Stimulated activated CD4-positive, alpha-beta T cell treated with anti-CD3 and anti-CD28 coated beads, TNF-alpha, amount 100 ng/mL, for 24 hours (primary cell): ENCODE measurements at regions not wholly inside any gene's neighbourhood (a gene's known extent, or its start where the extent isn't known, plus 50 kb on each side); places are given as distances from the start of the nearest gene placed in this dataset.
"Not testable (repeated sequence)": the region's sequence is repeated elsewhere in the genome, so short reads cannot be mapped to it uniquely, and the experiment has no call there.

Experiments used
- DNase-seq, 3 experiments: peaks; one replicate each; pipeline ENCODE4 v3.0.0-alpha.2; 2020; ENCODE audit warnings: low read depth in 3 of 3

GRCh38 chr3:95627697-95628096 is 1186.7 kb upstream of the EPHA6 start:
- no peak for DNase-seq

GRCh38 chr3:95629802-95630201 is 1184.6 kb upstream of the EPHA6 start:
- no peak for DNase-seq

DNA sequence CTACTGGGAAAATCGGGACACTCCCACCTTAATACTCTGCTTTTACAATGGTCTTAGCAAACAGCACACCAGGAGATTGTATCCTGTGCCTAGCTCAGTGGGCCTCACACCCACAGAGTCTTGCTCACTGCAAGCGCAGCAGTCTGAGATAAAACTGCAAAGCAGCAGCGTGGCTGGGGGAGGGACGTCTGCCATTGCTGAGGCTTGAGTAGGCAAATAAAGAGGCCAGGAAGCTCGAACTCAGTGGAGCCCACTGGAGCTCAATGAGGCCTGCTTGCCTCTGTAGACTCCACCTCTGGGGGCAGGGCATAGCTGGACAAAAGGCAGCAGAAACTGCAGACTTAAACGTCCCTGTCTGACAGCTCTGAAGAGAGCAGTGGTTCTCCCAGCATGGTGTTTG is 1169.1 kb upstream of the EPHA6 start:
- DNase-seq: no peak

- DNase-seq: no peak
These were observed 1159.6 kb upstream of the EPHA6 start for GRCh38 chr3:95654570-95655362.

GRCh38 chr3:95655363-95655986 is 1158.9 kb upstream of the EPHA6 start:
- DNase-seq: no peak

- no peak for DNase-seq
These were observed 1143.6 kb upstream of the EPHA6 start for GRCh38 chr3:95670765-95671164.

- no peak for DNase-seq
These were observed 1141.2 kb upstream of the EPHA6 start for GRCh38 chr3:95673215-95673614.

DNA sequence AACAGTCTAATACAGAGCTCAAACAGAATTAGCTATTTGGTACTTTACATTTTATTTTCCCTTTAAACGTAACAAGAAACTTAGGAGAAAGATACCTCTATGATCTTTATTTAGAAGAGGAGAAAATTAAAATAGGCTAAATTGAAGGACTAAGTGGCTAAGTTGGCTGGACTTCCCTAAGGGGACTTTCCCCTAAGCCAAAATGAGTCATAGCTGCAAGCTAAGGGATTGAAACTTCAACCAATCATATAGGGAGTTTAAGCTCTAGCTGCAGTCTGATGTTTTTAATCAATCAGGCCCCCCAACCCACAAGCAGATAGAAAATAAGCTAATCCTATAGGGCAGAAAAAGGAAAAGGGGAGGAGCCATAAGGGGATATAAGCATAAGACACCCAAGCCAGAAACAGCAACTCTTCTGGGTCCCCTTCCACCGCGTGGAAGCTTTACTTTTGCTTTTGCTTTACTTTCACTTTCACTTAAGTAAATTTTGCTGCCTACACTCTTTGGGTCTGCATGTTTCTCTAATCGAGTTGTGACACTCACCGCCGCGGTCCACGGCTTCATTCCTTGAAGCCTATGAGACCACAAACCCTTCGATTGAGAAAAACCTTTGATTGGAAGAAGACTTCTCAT is 1108.5 kb upstream of the EPHA6 start:
- DNase-seq: peak in 1 of 3 experiments; percentile 0

- no peak for DNase-seq
These were observed 1107.1 kb upstream of the EPHA6 start for GRCh38 chr3:95707268-95707667.

- DNase-seq: no peak
These were observed 1103.7 kb upstream of the EPHA6 start for GRCh38 chr3:95710684-95711083.

GRCh38 chr3:95711789-95712188 is 1102.6 kb upstream of the EPHA6 start:
- no peak for DNase-seq

GRCh38 chr3:95715128-95715527 is 1099.3 kb upstream of the EPHA6 start:
- no peak for DNase-seq

GRCh38 chr3:95717048-95717447 is 1097.3 kb upstream of the EPHA6 start:
- DNase-seq: no peak

GRCh38 chr3:95718168-95718567 is 1096.2 kb upstream of the EPHA6 start:
- DNase-seq: no peak

GRCh38 chr3:95719481-95719880 is 1094.9 kb upstream of the EPHA6 start:
- no peak for DNase-seq

GRCh38 chr3:95721938-95722337 is 1092.5 kb upstream of the EPHA6 start:
- DNase-seq: no peak

DNA sequence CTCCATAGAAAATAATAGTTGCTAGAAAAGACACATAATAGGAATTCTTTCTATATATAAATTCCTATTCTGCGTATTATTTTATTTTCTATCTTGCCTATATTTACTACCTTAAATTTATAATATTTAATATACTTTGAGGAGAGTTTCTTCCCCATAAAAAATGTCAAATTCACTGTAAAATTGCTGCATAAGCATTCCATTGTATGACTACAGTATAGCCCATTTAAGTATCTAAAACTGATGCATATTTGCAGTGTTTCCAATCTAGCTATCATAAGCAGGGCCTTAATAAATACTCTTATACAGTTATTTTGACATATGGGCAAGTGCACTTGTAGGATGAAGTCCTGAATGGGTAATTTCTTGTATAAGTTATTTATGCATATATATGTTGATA is 1088.6 kb upstream of the EPHA6 start:
- no peak for DNase-seq

DNA sequence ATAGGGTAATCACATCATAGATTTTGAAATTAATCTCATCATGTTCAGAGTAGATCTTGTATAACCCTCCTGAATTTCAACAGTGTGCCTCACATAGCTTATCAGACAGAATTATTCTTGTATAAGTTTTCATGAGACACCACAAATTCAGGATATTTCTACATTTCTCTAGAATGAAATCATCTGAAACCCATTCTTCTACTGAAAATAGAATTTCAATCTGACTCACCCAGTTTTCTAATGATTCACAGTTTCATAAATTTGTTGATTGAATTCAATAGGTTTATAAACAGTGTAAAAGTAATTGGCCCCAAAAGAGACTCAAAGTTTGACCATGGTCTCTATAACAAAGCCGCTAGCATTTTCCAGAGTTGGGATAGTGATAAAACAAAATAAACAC is 1082.6 kb upstream of the EPHA6 start:
- DNase-seq: no peak

- DNase-seq: no peak
These were observed 1081.1 kb upstream of the EPHA6 start for GRCh38 chr3:95733336-95733735.

DNA sequence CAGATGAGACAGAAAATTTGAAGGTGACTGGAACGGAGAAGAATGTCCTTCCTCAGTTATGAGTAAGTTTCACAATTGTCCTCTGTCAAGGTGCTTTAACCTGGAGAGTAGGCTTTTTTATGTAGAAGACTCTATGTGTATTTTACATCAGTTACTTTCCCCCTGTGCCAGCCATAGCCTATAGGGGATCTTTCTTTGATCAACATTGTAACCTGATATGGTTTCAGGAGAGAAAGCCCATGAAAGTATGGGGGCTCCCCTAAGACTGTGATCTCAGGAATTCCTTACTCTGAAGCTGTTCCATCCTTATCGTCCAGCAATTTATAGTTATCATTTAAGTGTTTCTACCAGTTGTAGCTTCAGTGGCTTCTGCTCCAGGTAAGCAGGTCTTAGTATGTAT is 1076.3 kb upstream of the EPHA6 start:
- DNase-seq: no peak

DNA sequence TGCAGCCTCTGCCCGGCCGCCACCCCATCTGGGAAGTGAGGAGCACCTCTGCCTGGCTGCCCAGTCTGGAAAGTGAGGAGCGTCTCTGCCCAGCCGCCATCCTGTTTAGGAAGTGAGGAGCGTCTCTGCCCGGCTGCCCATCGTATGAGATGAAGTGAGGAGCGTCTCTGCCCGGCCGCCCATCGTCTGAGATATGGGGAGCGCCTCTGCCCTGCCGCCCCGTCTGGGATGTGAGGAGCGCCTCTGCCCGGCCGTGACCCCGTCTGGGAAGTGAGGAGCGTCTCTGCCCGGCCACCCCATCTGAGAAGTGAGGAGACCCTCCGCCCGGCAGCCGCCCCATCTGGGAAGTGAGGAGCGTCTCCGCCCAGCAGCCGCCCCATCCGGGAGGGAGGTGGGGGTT is 1069.5 kb upstream of the EPHA6 start:
- DNase-seq: not testable (repeated sequence)

DNA sequence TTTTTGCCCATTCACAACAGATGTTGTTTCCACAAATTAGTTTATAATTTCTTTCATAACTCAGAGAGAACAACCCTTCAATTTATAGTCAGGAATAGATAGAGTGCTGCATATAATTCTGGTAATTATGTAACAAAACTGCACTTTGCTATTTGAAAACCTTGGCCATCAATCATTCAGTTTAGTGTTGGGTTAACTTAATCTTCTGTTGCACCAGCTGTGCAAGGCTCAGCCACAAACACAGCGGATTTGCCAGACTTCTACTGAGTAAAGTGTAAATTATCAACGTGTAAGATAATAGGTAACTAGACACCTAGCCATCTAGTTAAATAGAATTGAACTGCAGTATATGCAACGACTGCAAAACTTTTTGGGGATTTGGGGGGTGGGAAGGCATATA is 1064.3 kb upstream of the EPHA6 start:
- DNase-seq: no peak

GRCh38 chr3:95751509-95751908 is 1062.9 kb upstream of the EPHA6 start:
- DNase-seq: no peak
